Neural cell (in vitro differentiated cells): ENCODE measurements at regions not wholly inside any gene's neighbourhood (a gene's known extent, or its start where the extent isn't known, plus 50 kb on each side); places are given as distances from the start of the nearest gene placed in this dataset.

ENCODE experiments used
- H2AFZ ChIP-seq: fragments of 200-600, 300-800 bp; sonication (generic), shearing (Covaris generic); 2 replicates; pipeline ENCODE4 v1.6.0; 2014; ENCODE audit warnings: low read depth, mild to moderate bottlenecking, antibody characterized with exemption, low read length, moderate library complexity
- H3F3A ChIP-seq: fragments of 200-600 bp; shearing (Covaris generic); 2 replicates; pipeline ENCODE4 v1.6.1; 2016; ENCODE audit warnings: mild to moderate bottlenecking, moderate library complexity, mixed read lengths, antibody characterized with exemption, low read length; ENCODE audit not compliant: insufficient read depth, poor library complexity, severe bottlenecking
- H3K27ac ChIP-seq: fragments of 200-600, 300-800 bp; sonication (generic), shearing (Covaris generic); 2 replicates; pipeline ENCODE4 v1.5.1; 2014; ENCODE audit warnings: mild to moderate bottlenecking, low read length, moderate library complexity
- H3K27me3 ChIP-seq: fragments of 300-800, 200-600 bp; sonication (generic), shearing (Covaris generic); 2 replicates; pipeline ENCODE4 v1.6.0; 2014; ENCODE audit warnings: mild to moderate bottlenecking, low read depth, low read length, moderate library complexity; ENCODE audit not compliant: insufficient read depth
- H3K36me3 ChIP-seq: fragments of 300-800, 200-600 bp; sonication (generic), shearing (Covaris generic); 2 replicates; pipeline ENCODE4 v1.5.1; 2014; ENCODE audit warnings: mild to moderate bottlenecking, antibody characterized with exemption, low read length, moderate library complexity; ENCODE audit not compliant: insufficient read depth
- H3K4me2 ChIP-seq: fragments of 300-800, 200-600 bp; sonication (generic), shearing (Covaris generic); 2 replicates; pipeline ENCODE4 v1.6.0; 2014; ENCODE audit warnings: mild to moderate bottlenecking, low read length
- H3K4me3 ChIP-seq: fragments of 300-800, 200-600 bp; sonication (generic), shearing (Covaris generic); 2 replicates; pipeline ENCODE4 v1.5.1; 2014; ENCODE audit warnings: mild to moderate bottlenecking, low read length, moderate library complexity
- H3K79me2 ChIP-seq: fragments of 200-600 bp; shearing (Covaris generic); replicated peaks from 2 replicates; pipeline ENCODE4 v1.6.0; 2014; ENCODE audit warnings: mild to moderate bottlenecking, low read length, moderate library complexity; ENCODE audit not compliant: insufficient read depth
- H3K9ac ChIP-seq: fragments of 300-800, 200-600 bp; sonication (generic), shearing (Covaris generic); 2 replicates; pipeline ENCODE4 v1.6.1; 2016; ENCODE audit warnings: mild to moderate bottlenecking, low read length, mixed read lengths
- H3K9me2 ChIP-seq: fragments of 200-600 bp; shearing (Covaris generic); 2 replicates; pipeline ENCODE4 v1.6.1; 2016; ENCODE audit warnings: mild to moderate bottlenecking, low read length, mixed read lengths; ENCODE audit not compliant: insufficient read depth
- H3K9me3 ChIP-seq: fragments of 200-600, 300-800 bp; sonication (generic), shearing (Covaris generic); 2 replicates; pipeline ENCODE4 v1.6.1; 2016; ENCODE audit warnings: mild to moderate bottlenecking, mixed run types, low read length, moderate library complexity, mixed read lengths
- H4K20me1 ChIP-seq: fragments of 200-600 bp; shearing (Covaris generic); 2 replicates; pipeline ENCODE4 v1.6.1; 2016; ENCODE audit warnings: mild to moderate bottlenecking, mixed run types; ENCODE audit not compliant: insufficient read depth
- EP300 ChIP-seq: fragments of 450-650 bp; conservative IDR thresholded peaks from 2 replicates; pipeline ENCODE4 v1.6.1; 2014; ENCODE audit warnings: antibody characterized with exemption, mild to moderate bottlenecking, moderate library complexity; ENCODE audit not compliant: poor library complexity, severe bottlenecking
- EZH2 ChIP-seq: fragments of 200-600, 300-800 bp; shearing (Covaris generic), sonication (generic); IDR thresholded peaks from 2 replicates; pipeline ENCODE4 v1.6.1; 2014; ENCODE audit warnings: antibody characterized with exemption, low read length, borderline replicate concordance, mild to moderate bottlenecking; ENCODE audit not compliant: insufficient read depth, poor library complexity, severe bottlenecking
- MXI1 ChIP-seq: fragments of 450-650 bp; conservative IDR thresholded peaks from 2 replicates; pipeline ENCODE4 v1.6.1; 2014; ENCODE audit warnings: antibody characterized with exemption, mild to moderate bottlenecking; ENCODE audit not compliant: poor library complexity, severe bottlenecking
- POLR2AphosphoS5 ChIP-seq: IDR thresholded peaks from 2 replicates; pipeline ENCODE4 v1.6.1; 2012
- RAD21 ChIP-seq: fragments of 450-650 bp; conservative IDR thresholded peaks from 2 replicates; pipeline ENCODE4 v1.6.1; 2014; ENCODE audit warnings: antibody characterized with exemption, mild to moderate bottlenecking, moderate library complexity
- SMC3 ChIP-seq: fragments of 450-650 bp; conservative IDR thresholded peaks from 2 replicates; pipeline ENCODE4 v1.6.1; 2014; ENCODE audit warnings: antibody characterized with exemption, mild to moderate bottlenecking, moderate library complexity; ENCODE audit not compliant: poor library complexity
- TAF1 ChIP-seq: IDR thresholded peaks from 2 replicates; pipeline ENCODE4 v1.6.1; 2012; ENCODE audit warnings: low read depth
- TF ChIP-seq, protein P1 (sequence below): IDR thresholded peaks from 2 replicates; pipeline ENCODE4 v1.6.1; 2012; ENCODE audit warnings: borderline replicate concordance
- TF ChIP-seq, protein P2 (sequence below): fragments of 450-650 bp; IDR thresholded peaks from 2 replicates; pipeline ENCODE4 v1.5.1; 2014; ENCODE audit warnings: antibody characterized with exemption, mild to moderate bottlenecking, moderate library complexity; ENCODE audit not compliant: poor library complexity, severe bottlenecking

DNA sequence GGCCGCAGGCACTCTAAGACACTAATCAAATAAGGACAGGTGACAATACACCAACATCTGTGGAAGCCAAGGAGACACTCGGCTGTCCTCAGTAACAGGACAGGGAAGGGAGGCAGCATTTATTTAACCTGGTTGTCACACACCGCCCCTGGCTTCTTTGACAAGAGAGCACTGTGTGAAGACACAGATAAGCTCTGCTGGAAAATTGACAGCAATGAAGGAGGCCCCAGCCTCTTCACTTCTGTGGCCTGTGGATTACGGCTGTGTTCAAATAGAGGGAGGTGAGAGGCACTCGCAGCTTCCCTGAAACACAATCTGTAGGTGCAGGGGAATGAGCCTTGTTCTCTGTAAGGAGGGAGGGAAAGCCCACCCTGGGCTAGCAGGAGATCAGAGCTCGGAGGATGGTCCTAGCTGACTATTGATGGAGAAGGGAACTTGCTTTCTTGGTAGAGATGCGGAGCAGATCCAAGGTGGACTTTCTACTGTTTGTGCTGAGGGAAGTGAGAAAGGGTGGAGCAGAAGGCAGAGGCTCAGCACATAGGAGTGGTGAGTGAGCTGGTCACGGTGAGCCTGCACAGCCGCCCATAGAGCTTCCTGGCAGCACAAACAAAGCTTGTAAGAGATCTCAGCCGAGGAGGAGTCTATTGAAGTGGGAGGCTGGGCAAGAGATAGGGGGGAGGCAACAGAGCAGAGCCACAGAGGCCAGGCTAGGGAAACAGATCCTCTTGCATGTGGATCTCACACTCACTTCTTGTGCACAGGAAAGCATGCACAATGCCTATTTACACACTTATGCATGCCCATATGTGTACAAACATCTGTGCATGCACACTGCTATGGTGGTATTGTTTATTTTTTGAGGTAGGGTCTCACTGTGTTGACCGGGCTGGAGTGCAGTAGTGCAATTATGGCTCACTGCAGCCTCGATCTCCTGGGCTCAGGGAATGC is 114.6 kb upstream of the THY1 start:
- Histone ChIP-seq H3K9me2 (no peaks in the 10 kb centered on the region), H3K79me2 (no peaks in the 10 kb centered on the region), H3K9me3 (no peaks in the 10 kb centered on the region), H3F3A (no peaks in the 10 kb centered on the region), H3K9ac (no peak overlapping the region), H3K4me2 (no peak overlapping the region), H3K36me3 (no peaks in the 10 kb centered on the region), H3K4me3 (no peak overlapping the region), H3K27me3 (no peaks in the 10 kb centered on the region), H2AFZ (no peak overlapping the region), H3K27ac (no peak overlapping the region), H4K20me1 (no peaks in the 10 kb centered on the region)
- TF ChIP-seq TAF1, result no peak
- no peak for TF ChIP-seq POLR2AphosphoS5
- no peak for TF ChIP-seq SMC3
- TF ChIP-seq, protein P1, sequence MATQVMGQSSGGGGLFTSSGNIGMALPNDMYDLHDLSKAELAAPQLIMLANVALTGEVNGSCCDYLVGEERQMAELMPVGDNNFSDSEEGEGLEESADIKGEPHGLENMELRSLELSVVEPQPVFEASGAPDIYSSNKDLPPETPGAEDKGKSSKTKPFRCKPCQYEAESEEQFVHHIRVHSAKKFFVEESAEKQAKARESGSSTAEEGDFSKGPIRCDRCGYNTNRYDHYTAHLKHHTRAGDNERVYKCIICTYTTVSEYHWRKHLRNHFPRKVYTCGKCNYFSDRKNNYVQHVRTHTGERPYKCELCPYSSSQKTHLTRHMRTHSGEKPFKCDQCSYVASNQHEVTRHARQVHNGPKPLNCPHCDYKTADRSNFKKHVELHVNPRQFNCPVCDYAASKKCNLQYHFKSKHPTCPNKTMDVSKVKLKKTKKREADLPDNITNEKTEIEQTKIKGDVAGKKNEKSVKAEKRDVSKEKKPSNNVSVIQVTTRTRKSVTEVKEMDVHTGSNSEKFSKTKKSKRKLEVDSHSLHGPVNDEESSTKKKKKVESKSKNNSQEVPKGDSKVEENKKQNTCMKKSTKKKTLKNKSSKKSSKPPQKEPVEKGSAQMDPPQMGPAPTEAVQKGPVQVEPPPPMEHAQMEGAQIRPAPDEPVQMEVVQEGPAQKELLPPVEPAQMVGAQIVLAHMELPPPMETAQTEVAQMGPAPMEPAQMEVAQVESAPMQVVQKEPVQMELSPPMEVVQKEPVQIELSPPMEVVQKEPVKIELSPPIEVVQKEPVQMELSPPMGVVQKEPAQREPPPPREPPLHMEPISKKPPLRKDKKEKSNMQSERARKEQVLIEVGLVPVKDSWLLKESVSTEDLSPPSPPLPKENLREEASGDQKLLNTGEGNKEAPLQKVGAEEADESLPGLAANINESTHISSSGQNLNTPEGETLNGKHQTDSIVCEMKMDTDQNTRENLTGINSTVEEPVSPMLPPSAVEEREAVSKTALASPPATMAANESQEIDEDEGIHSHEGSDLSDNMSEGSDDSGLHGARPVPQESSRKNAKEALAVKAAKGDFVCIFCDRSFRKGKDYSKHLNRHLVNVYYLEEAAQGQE, result no peak
- TF ChIP-seq MXI1, result no peak
- no peak for TF ChIP-seq EZH2
- no peak for TF ChIP-seq EP300
- TF ChIP-seq RAD21, result no peak
- TF ChIP-seq, protein P2, sequence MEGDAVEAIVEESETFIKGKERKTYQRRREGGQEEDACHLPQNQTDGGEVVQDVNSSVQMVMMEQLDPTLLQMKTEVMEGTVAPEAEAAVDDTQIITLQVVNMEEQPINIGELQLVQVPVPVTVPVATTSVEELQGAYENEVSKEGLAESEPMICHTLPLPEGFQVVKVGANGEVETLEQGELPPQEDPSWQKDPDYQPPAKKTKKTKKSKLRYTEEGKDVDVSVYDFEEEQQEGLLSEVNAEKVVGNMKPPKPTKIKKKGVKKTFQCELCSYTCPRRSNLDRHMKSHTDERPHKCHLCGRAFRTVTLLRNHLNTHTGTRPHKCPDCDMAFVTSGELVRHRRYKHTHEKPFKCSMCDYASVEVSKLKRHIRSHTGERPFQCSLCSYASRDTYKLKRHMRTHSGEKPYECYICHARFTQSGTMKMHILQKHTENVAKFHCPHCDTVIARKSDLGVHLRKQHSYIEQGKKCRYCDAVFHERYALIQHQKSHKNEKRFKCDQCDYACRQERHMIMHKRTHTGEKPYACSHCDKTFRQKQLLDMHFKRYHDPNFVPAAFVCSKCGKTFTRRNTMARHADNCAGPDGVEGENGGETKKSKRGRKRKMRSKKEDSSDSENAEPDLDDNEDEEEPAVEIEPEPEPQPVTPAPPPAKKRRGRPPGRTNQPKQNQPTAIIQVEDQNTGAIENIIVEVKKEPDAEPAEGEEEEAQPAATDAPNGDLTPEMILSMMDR, result no peak

DNA sequence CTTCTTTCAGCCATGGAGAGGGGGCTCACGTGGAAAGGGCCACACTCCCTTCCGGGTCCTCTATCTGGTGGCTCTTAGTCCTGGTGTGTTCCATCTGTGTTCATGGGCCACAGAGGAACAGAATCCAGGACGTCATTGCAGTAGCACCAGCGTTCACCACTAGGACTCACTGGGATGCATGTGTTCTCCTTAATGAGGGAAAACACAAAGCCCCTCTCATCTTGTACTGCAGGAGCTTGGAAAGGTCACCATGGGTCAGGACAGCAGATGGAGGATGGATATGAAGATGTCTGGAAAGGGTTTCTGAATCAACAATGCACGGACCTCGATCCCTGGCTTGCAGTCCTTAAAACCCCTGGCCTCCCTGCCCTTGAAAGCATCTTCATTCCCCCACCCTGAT is 113.8 kb upstream of the THY1 start:
- H3K27ac ChIP-seq, result no peak overlapping the region

More for the DNA sequence above, 113.8 kb upstream of the THY1 start:
- TF ChIP-seq EP300 (no peak), TAF1 (no peak), RAD21 (no peak), SMC3 (no peak), EZH2 (no peak), POLR2AphosphoS5 (no peak)
- TF ChIP-seq, protein P1, result no peak
- TF ChIP-seq, protein P2, result no peak
- Histone ChIP-seq H3K9ac (no peak overlapping the region), H3F3A (no peaks in the 10 kb centered on the region), H3K27me3 (no peaks in the 10 kb centered on the region), H3K9me3 (no peaks in the 10 kb centered on the region), H2AFZ (no peak overlapping the region), H4K20me1 (no peaks in the 10 kb centered on the region), H3K36me3 (no peaks in the 10 kb centered on the region), H3K79me2 (no peaks in the 10 kb centered on the region), H3K4me3 (no peak overlapping the region), H3K4me2 (no peak overlapping the region), H3K9me2 (no peaks in the 10 kb centered on the region)
